Activated CD4-positive, alpha-beta T cell treated with anti-CD3 and anti-CD28 coated beads, Interleukin-10, Interleukin-2, amounts not matched to agents 100 ng/mL and 50 ng/mL, durations not matched to agents 16 hours and 8 hours (primary cell): ENCODE measurements at regions not wholly inside any gene's neighbourhood (a gene's known extent, or its start where the extent isn't known, plus 50 kb on each side); places are given as distances from the start of the nearest gene placed in this dataset.

Experiments used
- DNase-seq: peaks from one replicate; pipeline ENCODE4 v3.0.0-alpha.2; 2020

GRCh38 chr4:165723051-165723795, 149.8 kb upstream of the TLL1 start:
- no peak for DNase-seq

- no peak for DNase-seq
Observed at GRCh38 chr4:165724786-165725185, 148.3 kb upstream of the TLL1 start.

- DNase-seq = no peak
Observed at GRCh38 chr4:165725352-165725751, 147.7 kb upstream of the TLL1 start.

GRCh38 chr4:165726831-165727230, 146.2 kb upstream of the TLL1 start:
- DNase-seq = no peak

GRCh38 chr4:165737309-165737972, 135.6 kb upstream of the TLL1 start:
- DNase-seq = no peak

- no peak for DNase-seq
Observed at GRCh38 chr4:165738571-165738970, 134.5 kb upstream of the TLL1 start.

GRCh38 chr4:165740911-165741310, 132.1 kb upstream of the TLL1 start:
- no peak for DNase-seq

- DNase-seq = no peak
Observed at GRCh38 chr4:165743422-165743821, 129.6 kb upstream of the TLL1 start.

GRCh38 chr4:165744370-165744769, 128.7 kb upstream of the TLL1 start:
- DNase-seq = no peak

GRCh38 chr4:165748321-165748720, 124.7 kb upstream of the TLL1 start:
- DNase-seq = no peak

- DNase-seq = no peak
Observed at GRCh38 chr4:165751882-165752281, 121.2 kb upstream of the TLL1 start.

- no peak for DNase-seq
Observed at GRCh38 chr4:165754664-165755063, 118.4 kb upstream of the TLL1 start.

GRCh38 chr4:165756836-165757235, 116.2 kb upstream of the TLL1 start:
- no peak for DNase-seq

- no peak for DNase-seq
Observed at GRCh38 chr4:165757451-165757850, 115.6 kb upstream of the TLL1 start.

GRCh38 chr4:165758086-165758485, 115.0 kb upstream of the TLL1 start:
- DNase-seq = no peak

- DNase-seq = no peak
Observed at GRCh38 chr4:165760182-165760581, 112.9 kb upstream of the TLL1 start.

GRCh38 chr4:165761963-165762362, 111.1 kb upstream of the TLL1 start:
- DNase-seq = no peak

GRCh38 chr4:165763640-165764039, 109.4 kb upstream of the TLL1 start:
- DNase-seq = no peak

GRCh38 chr4:165765053-165765452, 108.0 kb upstream of the TLL1 start:
- DNase-seq = no peak

- no peak for DNase-seq
Observed at GRCh38 chr4:165766018-165766417, 107.0 kb upstream of the TLL1 start.

GRCh38 chr4:165766976-165767375, 106.1 kb upstream of the TLL1 start:
- DNase-seq = no peak

- no peak for DNase-seq
Observed at GRCh38 chr4:165767671-165768070, 105.4 kb upstream of the TLL1 start.

GRCh38 chr4:165768281-165768680, 104.8 kb upstream of the TLL1 start:
- DNase-seq = no peak

GRCh38 chr4:165774326-165774725, 98.7 kb upstream of the TLL1 start:
- DNase-seq = no peak
